GM12891 (cell line): ENCODE measurements at regions not wholly inside any gene's neighbourhood (a gene's known extent, or its start where the extent isn't known, plus 50 kb on each side); places are given as distances from the start of the nearest gene placed in this dataset.
A peak's percentile ranks its signal among the peaks of the same experiment; 100 is the strongest.

Experiments
- POLR2A ChIP-seq: IDR thresholded peaks from 2 replicates; pipeline ENCODE4 v1.6.1; 2011; ENCODE audit warnings: low read depth, low read length, control low read depth
- POU2F2 ChIP-seq: IDR thresholded peaks from 2 replicates; pipeline ENCODE4 v1.6.1; 2011; ENCODE audit warnings: low read depth, mild to moderate bottlenecking, control low read depth, low read length, moderate library complexity
- TAF1 ChIP-seq: IDR thresholded peaks from 2 replicates; pipeline ENCODE4 v1.6.1; 2011; ENCODE audit warnings: low read depth, low read length, control low read depth

- TF ChIP-seq TAF1 (no peak), POU2F2 (peak; percentile 92), POLR2A (no peak)
Observed at GRCh38 chr15:60255390-60255789, 142.4 kb downstream of the ANXA2 start.
